ENCODE measurements at regions not wholly inside any gene's neighbourhood (a gene's known extent, or its start where the extent isn't known, plus 50 kb on each side); places are given as distances from the start of the nearest gene placed in this dataset.

DNA sequence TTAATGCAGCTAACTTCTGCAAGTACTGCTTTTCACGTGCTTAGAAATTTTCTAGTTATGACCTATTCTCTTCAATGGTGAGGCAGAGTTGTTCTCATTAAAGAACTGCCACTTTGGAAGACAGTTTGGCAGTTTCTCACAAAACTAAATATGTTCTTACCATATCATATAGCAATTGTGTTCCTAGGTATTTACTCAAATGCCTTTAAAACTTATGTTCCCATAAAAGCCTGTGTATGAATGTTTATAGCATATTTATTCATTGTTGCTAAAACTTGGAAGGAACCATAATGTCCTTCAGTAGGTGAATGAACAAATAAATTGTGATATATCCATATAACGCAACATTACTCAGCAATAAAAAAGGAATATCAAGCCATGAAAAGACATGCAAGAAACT is 555.1 kb upstream of the POT1 start:
- DNase-seq (no peak), ATAC-seq (replicated peaks in 1 of 4) (no peak)
- Histone ChIP-seq H3K27ac (ENCODE audit: low read length) (no peak overlapping the region), H3K27me3 (replicated peaks in 1 of 2; ENCODE audit: control insufficient read depth in 2 of 2, extremely low read depth in 1 of 2, insufficient read depth in 2 of 2, low read length in 1 of 2) (no peaks in the 10 kb centered on the region), H3K4me3 (ENCODE audit: control insufficient read depth in 1 of 2, extremely low read depth in 1 of 2, low read length in 1 of 2) (no peak overlapping the region), H3K4me1 (ENCODE audit: control insufficient read depth in 1 of 2, extremely low read depth in 1 of 2, insufficient read depth in 2 of 2, low read length in 2 of 2) (no peaks in the 10 kb centered on the region), H3K36me3 (ENCODE audit: control insufficient read depth in 2 of 2, extremely low read depth in 1 of 2, insufficient read depth in 1 of 2, low read length in 1 of 2) (no peaks in the 10 kb centered on the region), H3K9me3 (no peaks in the 10 kb centered on the region)
- Mint-ChIP-seq H3K4me1 (no peaks in the 10 kb centered on the region), H3K4me3 (no peak overlapping the region), H3K36me3 (no peaks in the 10 kb centered on the region), H3K9me3 (peaks cover 0 to 12% (median 0%) of the 10 kb centered on the region in 3 donors), H3K27me3 (no peaks in the 10 kb centered on the region), H3K27ac (no peak overlapping the region)
- CTCF ChIA-PET: no interaction called here
- POLR2A ChIA-PET: no interaction called here
- 83% methylated on average over 1 of the region's 2 CpGs for WGBS (ENCODE audit: insufficient coverage)

DNA sequence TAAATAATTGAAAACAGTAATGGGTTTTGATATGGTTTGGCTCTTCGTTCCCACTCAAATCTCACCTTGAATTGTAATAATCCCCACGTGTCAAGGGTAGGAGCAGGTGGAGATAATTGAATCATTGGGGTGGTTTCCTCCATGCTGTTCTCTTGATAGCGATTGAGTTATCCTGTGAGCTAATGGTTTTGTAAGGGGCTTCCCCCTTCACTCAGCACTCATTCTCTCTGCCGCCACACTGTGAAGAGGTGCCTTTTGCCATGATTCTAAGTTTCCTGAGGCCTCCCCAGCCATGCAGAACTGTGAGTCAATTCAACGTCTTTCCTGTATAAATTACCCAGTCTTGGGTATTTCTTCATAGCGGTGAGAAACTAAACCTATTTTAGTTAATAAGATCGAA is 551.7 kb upstream of the POT1 start:
- Mint-ChIP-seq H3K27ac (no peak overlapping the region), H3K9me3 (peaks cover 3 to 7% (median 4%) of the 10 kb centered on the region in 3 donors), H3K4me1 (no peaks in the 10 kb centered on the region), H3K36me3 (no peaks in the 10 kb centered on the region), H3K4me3 (no peak overlapping the region), H3K27me3 (no peaks in the 10 kb centered on the region)
- Histone ChIP-seq H3K9me3 (no peaks in the 10 kb centered on the region), H3K4me3 (ENCODE audit: control insufficient read depth in 1 of 2, extremely low read depth in 1 of 2, low read length in 1 of 2) (no peak overlapping the region), H3K27ac (ENCODE audit: low read length) (no peak overlapping the region), H3K4me1 (ENCODE audit: control insufficient read depth in 1 of 2, extremely low read depth in 1 of 2, insufficient read depth in 2 of 2, low read length in 2 of 2) (no peaks in the 10 kb centered on the region), H3K27me3 (replicated peaks in 1 of 2; ENCODE audit: control insufficient read depth in 2 of 2, extremely low read depth in 1 of 2, insufficient read depth in 2 of 2, low read length in 1 of 2) (no peaks in the 10 kb centered on the region), H3K36me3 (ENCODE audit: control insufficient read depth in 2 of 2, extremely low read depth in 1 of 2, insufficient read depth in 1 of 2, low read length in 1 of 2) (no peaks in the 10 kb centered on the region)
- no CpG with 5 or more reads among the region's 7 CpGs for WGBS (ENCODE audit: insufficient coverage)
- ChIA-PET POLR2A (no interaction called here), CTCF (no interaction called here)
- DNase-seq (no peak), ATAC-seq (replicated peaks in 1 of 4) (no peak)

DNA sequence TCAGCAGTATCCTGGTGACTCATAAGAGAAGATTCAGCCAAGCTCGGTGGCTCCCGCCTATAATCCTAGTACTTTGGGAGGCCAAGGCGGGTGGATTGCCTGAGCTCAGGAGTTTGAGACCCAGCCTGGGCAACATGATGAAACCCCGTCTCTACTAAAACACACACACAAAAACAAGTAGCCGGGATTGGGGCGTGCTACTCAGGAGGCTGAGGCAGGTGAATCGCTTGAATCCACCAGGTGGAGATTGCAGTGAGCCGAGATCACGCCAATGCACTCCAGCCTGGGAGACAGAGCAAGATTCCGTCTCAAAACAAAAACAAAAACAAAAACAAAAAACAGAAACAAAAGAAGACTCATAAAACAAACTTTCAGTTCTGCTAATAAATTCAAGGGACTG is 551.1 kb upstream of the POT1 start:
- H3K4me1 Mint-ChIP-seq: no peaks in the 10 kb centered on the region
- H3K36me3 Mint-ChIP-seq: no peaks in the 10 kb centered on the region
- Histone ChIP-seq H3K27ac (ENCODE audit: low read length) (no peak overlapping the region), H3K4me1 (ENCODE audit: control insufficient read depth in 1 of 2, extremely low read depth in 1 of 2, insufficient read depth in 2 of 2, low read length in 2 of 2) (no peaks in the 10 kb centered on the region), H3K27me3 (replicated peaks in 1 of 2; ENCODE audit: control insufficient read depth in 2 of 2, extremely low read depth in 1 of 2, insufficient read depth in 2 of 2, low read length in 1 of 2) (no peaks in the 10 kb centered on the region), H3K36me3 (ENCODE audit: control insufficient read depth in 2 of 2, extremely low read depth in 1 of 2, insufficient read depth in 1 of 2, low read length in 1 of 2) (no peaks in the 10 kb centered on the region), H3K4me3 (ENCODE audit: control insufficient read depth in 1 of 2, extremely low read depth in 1 of 2, low read length in 1 of 2) (no peak overlapping the region), H3K9me3 (no peaks in the 10 kb centered on the region)
- peaks cover 3 to 7% (median 4%) of the 10 kb centered on the region in 3 donors for H3K9me3 Mint-ChIP-seq
- ChIA-PET POLR2A (no interaction called here), CTCF (no interaction called here)
- no peak for ATAC-seq (replicated peaks in 1 of 4)
- H3K4me3 Mint-ChIP-seq: no peak overlapping the region
- no peaks in the 10 kb centered on the region for H3K27me3 Mint-ChIP-seq
- DNase-seq: no peak
- 92% methylated on average over 7 of the region's 10 CpGs for WGBS (ENCODE audit: insufficient coverage)
- no peak overlapping the region for H3K27ac Mint-ChIP-seq

DNA sequence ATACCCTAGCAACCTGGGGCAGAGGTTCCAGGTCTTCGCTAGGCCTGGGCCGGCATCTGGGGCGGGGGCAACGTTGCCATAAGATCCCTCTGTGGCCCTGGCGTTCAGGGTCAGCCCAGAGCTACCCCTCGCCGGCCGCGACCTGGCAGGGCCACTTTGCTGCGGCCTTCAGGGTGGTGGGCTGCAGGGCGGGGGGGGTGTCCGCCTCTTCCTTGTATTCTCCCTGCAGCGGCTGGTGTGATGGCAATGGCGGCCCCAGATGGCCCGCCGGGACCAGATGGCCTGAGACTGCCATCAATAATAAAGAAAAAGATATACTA is 539.2 kb upstream of the POT1 start:
- H3K27ac Mint-ChIP-seq: no peak overlapping the region
- WGBS (ENCODE audit: insufficient coverage): 85% methylated on average over 9 of the region's 16 CpGs

DNA sequence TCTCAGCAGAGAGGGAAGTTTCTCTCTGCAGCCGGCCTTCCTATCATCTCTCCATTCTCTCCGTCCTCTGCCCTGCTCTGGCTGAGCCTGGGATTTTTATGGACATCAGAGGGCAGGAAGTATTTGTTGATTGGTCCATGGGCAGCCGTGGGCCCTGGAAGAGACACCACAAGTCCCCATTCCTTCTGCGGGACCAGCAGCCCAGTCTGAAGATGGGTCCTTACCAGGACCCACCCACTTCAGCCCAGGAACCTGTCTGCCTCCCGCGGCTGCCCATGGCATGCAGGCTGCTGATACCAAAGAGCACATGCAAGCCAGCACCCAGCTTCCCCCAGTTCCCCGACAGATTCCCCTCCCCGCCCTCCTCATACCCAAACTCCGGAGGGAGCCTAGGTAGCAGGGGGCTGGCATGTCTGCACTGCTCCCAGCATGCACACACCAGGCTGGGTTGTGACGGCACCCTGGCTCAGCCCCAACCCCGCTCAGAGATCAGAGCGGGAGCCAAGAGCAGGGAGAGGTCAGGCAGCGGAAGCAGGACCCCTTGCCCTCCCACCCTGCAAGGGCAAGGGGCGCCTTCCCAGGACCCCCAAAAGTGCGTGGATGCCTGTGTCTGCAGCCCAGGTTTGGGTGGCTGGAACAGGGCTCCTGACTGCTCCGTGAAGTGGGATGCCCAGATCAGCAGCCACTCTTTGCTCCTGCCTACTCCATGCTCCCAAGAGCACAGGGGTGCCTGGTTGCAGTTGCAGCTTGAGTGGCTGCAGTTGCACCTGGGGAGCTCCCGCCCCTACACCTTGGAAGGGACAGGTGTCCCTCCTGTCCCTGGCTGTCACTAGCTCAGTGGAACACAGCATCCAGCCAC is 538.6 kb upstream of the POT1 start:
- no peak for ATAC-seq (replicated peaks in 1 of 4)
- Mint-ChIP-seq H3K4me3 (no peak overlapping the region), H3K9me3 (peaks cover 0 to 7% (median 6%) of the 10 kb centered on the region in 3 donors), H3K27me3 (no peaks in the 10 kb centered on the region), H3K36me3 (no peaks in the 10 kb centered on the region), H3K4me1 (no peaks in the 10 kb centered on the region), H3K27ac (no peak overlapping the region)
- ChIA-PET CTCF (no interaction called here), POLR2A (no interaction called here)
- no peaks in the 10 kb centered on the region for H3K27me3 ChIP-seq (replicated peaks in 1 of 2; ENCODE audit: control insufficient read depth in 2 of 2, extremely low read depth in 1 of 2, insufficient read depth in 2 of 2, low read length in 1 of 2)
- DNase-seq: no peak
- no peaks in the 10 kb centered on the region for H3K36me3 ChIP-seq (ENCODE audit: control insufficient read depth in 2 of 2, extremely low read depth in 1 of 2, insufficient read depth in 1 of 2, low read length in 1 of 2)
- no peak overlapping the region for H3K4me3 ChIP-seq (ENCODE audit: control insufficient read depth in 1 of 2, extremely low read depth in 1 of 2, low read length in 1 of 2)
- no peaks in the 10 kb centered on the region for H3K4me1 ChIP-seq (ENCODE audit: control insufficient read depth in 1 of 2, extremely low read depth in 1 of 2, insufficient read depth in 2 of 2, low read length in 2 of 2)
- no peaks in the 10 kb centered on the region for H3K9me3 ChIP-seq
- no peak overlapping the region for H3K27ac ChIP-seq (ENCODE audit: low read length)
- 85% methylated on average over 11 of the region's 17 CpGs for WGBS (ENCODE audit: insufficient coverage)

More for the DNA sequence above, 539.2 kb upstream of the POT1 start:
- no peak overlapping the region for H3K4me3 Mint-ChIP-seq
- Histone ChIP-seq H3K36me3 (ENCODE audit: control insufficient read depth in 2 of 2, extremely low read depth in 1 of 2, insufficient read depth in 1 of 2, low read length in 1 of 2) (no peaks in the 10 kb centered on the region), H3K4me3 (ENCODE audit: control insufficient read depth in 1 of 2, extremely low read depth in 1 of 2, low read length in 1 of 2) (no peak overlapping the region), H3K9me3 (no peaks in the 10 kb centered on the region), H3K27ac (ENCODE audit: low read length) (no peak overlapping the region), H3K27me3 (replicated peaks in 1 of 2; ENCODE audit: control insufficient read depth in 2 of 2, extremely low read depth in 1 of 2, insufficient read depth in 2 of 2, low read length in 1 of 2) (no peaks in the 10 kb centered on the region), H3K4me1 (ENCODE audit: control insufficient read depth in 1 of 2, extremely low read depth in 1 of 2, insufficient read depth in 2 of 2, low read length in 2 of 2) (no peaks in the 10 kb centered on the region)
- no peak for DNase-seq
- ChIA-PET CTCF (no interaction called here), POLR2A (no interaction called here)
- no peaks in the 10 kb centered on the region for H3K4me1 Mint-ChIP-seq
- peaks cover 0 to 6% (median 3%) of the 10 kb centered on the region in 3 donors for H3K9me3 Mint-ChIP-seq
- no peaks in the 10 kb centered on the region for H3K27me3 Mint-ChIP-seq
- H3K36me3 Mint-ChIP-seq: no peaks in the 10 kb centered on the region
- ATAC-seq (replicated peaks in 1 of 4): no peak

DNA sequence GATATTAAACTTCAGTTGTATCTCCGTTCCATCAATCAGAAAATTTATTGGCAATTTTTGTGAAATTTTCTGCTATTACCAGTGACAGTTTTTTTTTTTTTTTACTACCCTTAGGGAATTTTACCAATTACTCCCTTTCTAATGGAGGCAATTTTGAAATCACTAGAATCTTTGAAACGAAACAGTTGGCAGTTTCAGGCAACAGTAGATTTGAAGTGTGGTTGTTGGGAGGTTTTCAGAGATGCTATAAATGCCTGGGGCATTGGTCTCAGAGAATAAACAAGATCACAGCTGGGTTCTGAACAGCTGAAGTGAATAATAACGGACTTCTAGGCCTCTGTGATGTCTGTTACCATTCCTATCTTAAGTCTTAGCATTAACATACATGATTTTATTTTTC is 535.9 kb upstream of the POT1 start:
- ChIA-PET CTCF (no interaction called here), POLR2A (interaction anchor here in 1 of 2 donors (0.7 kb wide), 1 partner anchor 960 kb away, joined by 9 read pairs; no protein-coding TSS in a partner anchor)
- Histone ChIP-seq H3K27me3 (replicated peaks in 1 of 2; ENCODE audit: control insufficient read depth in 2 of 2, extremely low read depth in 1 of 2, insufficient read depth in 2 of 2, low read length in 1 of 2) (no peaks in the 10 kb centered on the region), H3K27ac (ENCODE audit: low read length) (no peak overlapping the region), H3K4me1 (ENCODE audit: control insufficient read depth in 1 of 2, extremely low read depth in 1 of 2, insufficient read depth in 2 of 2, low read length in 2 of 2) (no peaks in the 10 kb centered on the region), H3K36me3 (ENCODE audit: control insufficient read depth in 2 of 2, extremely low read depth in 1 of 2, insufficient read depth in 1 of 2, low read length in 1 of 2) (no peaks in the 10 kb centered on the region), H3K9me3 (no peaks in the 10 kb centered on the region), H3K4me3 (ENCODE audit: control insufficient read depth in 1 of 2, extremely low read depth in 1 of 2, low read length in 1 of 2) (no peak overlapping the region)
- no peaks in the 10 kb centered on the region for H3K36me3 Mint-ChIP-seq
- no peak overlapping the region for H3K27ac Mint-ChIP-seq
- H3K4me3 Mint-ChIP-seq: no peak overlapping the region
- ATAC-seq (replicated peaks in 1 of 4): no peak
- DNase-seq: no peak
- no peaks in the 10 kb centered on the region for H3K27me3 Mint-ChIP-seq
- H3K4me1 Mint-ChIP-seq: no peaks in the 10 kb centered on the region
- 40% methylated on average over 1 of the region's 3 CpGs for WGBS (ENCODE audit: insufficient coverage)
- peaks cover 0 to 14% (median 8%) of the 10 kb centered on the region in 3 donors for H3K9me3 Mint-ChIP-seq

DNA sequence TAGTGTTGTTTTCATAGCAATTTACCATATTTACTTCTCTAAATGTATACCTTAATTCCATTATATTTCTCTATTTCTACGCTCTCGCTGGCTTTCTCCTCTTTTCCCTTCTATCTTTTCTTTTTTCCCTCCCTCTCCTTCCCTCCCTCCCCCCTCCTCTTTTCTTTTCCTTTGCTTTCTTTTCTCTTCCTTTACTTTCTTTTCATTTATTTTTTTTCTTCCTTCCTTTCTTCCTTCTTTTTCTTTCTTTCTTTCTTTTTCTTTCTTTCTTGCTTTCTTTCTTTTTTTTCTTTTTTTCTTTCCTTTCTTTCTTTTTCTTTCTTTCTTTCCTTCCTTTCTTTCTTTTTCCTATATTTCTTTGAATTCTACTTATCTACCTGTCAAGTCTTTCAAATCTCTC is 533.0 kb upstream of the POT1 start:
- Mint-ChIP-seq H3K27ac (no peak overlapping the region), H3K27me3 (no peaks in the 10 kb centered on the region), H3K36me3 (no peaks in the 10 kb centered on the region), H3K4me1 (no peaks in the 10 kb centered on the region), H3K4me3 (no peak overlapping the region), H3K9me3 (peaks cover 10 to 26% (median 20%) of the 10 kb centered on the region in 3 donors)
- H3K4me1 ChIP-seq (ENCODE audit: control insufficient read depth in 1 of 2, extremely low read depth in 1 of 2, insufficient read depth in 2 of 2, low read length in 2 of 2): no peaks in the 10 kb centered on the region
- no peaks in the 10 kb centered on the region for H3K36me3 ChIP-seq (ENCODE audit: control insufficient read depth in 2 of 2, extremely low read depth in 1 of 2, insufficient read depth in 1 of 2, low read length in 1 of 2)
- DNase-seq (no peak), ATAC-seq (replicated peaks in 1 of 4) (no peak)
- CTCF ChIA-PET: no interaction called here
- 93% methylated on average over 2 of the region's 2 CpGs for WGBS (ENCODE audit: insufficient coverage)
- H3K27ac ChIP-seq (ENCODE audit: low read length): no peak overlapping the region
- H3K4me3 ChIP-seq (ENCODE audit: control insufficient read depth in 1 of 2, extremely low read depth in 1 of 2, low read length in 1 of 2): no peak overlapping the region
- no peaks in the 10 kb centered on the region for H3K27me3 ChIP-seq (replicated peaks in 1 of 2; ENCODE audit: control insufficient read depth in 2 of 2, extremely low read depth in 1 of 2, insufficient read depth in 2 of 2, low read length in 1 of 2)
- H3K9me3 ChIP-seq: no peaks in the 10 kb centered on the region
- POLR2A ChIA-PET: no interaction called here
